GM12872 (cell line): ENCODE measurements at regions not wholly inside any gene's neighbourhood (a gene's known extent, or its start where the extent isn't known, plus 50 kb on each side); places are given as distances from the start of the nearest gene placed in this dataset.

Source experiments
- TF ChIP-seq, protein P1 (sequence below): IDR thresholded peaks from 3 replicates; pipeline ENCODE4 v1.5.1; 2011; ENCODE audit warnings: low read depth, mild to moderate bottlenecking, low read length, moderate library complexity; ENCODE audit not compliant: insufficient read depth

DNA sequence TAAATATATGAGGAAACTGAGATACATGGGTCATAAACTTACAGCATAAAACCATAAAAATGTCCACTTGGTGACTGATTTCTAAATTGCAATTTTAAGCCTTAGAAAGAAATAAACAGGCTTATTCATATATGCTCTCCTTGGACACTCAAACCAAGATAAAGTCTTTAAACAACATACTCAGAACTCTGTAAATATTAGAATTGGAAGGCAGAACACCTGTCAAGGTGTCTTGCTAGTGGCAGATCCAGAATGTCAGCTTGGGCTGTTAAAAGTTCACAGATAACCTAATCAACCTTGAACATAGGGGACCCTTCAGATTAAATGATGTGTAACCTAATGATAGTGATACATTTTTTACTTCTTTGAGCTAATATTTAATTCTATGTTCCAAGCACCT is 208.1 kb upstream of the ARSJ start:
- TF ChIP-seq, protein P1, sequence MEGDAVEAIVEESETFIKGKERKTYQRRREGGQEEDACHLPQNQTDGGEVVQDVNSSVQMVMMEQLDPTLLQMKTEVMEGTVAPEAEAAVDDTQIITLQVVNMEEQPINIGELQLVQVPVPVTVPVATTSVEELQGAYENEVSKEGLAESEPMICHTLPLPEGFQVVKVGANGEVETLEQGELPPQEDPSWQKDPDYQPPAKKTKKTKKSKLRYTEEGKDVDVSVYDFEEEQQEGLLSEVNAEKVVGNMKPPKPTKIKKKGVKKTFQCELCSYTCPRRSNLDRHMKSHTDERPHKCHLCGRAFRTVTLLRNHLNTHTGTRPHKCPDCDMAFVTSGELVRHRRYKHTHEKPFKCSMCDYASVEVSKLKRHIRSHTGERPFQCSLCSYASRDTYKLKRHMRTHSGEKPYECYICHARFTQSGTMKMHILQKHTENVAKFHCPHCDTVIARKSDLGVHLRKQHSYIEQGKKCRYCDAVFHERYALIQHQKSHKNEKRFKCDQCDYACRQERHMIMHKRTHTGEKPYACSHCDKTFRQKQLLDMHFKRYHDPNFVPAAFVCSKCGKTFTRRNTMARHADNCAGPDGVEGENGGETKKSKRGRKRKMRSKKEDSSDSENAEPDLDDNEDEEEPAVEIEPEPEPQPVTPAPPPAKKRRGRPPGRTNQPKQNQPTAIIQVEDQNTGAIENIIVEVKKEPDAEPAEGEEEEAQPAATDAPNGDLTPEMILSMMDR: no peak

- TF ChIP-seq, protein P1: no peak
Observed at GRCh38 chr4:114191496-114191895, 212.0 kb upstream of the ARSJ start.

- TF ChIP-seq, protein P1: no peak
Observed at GRCh38 chr4:114192854-114193253, 213.4 kb upstream of the ARSJ start.

DNA sequence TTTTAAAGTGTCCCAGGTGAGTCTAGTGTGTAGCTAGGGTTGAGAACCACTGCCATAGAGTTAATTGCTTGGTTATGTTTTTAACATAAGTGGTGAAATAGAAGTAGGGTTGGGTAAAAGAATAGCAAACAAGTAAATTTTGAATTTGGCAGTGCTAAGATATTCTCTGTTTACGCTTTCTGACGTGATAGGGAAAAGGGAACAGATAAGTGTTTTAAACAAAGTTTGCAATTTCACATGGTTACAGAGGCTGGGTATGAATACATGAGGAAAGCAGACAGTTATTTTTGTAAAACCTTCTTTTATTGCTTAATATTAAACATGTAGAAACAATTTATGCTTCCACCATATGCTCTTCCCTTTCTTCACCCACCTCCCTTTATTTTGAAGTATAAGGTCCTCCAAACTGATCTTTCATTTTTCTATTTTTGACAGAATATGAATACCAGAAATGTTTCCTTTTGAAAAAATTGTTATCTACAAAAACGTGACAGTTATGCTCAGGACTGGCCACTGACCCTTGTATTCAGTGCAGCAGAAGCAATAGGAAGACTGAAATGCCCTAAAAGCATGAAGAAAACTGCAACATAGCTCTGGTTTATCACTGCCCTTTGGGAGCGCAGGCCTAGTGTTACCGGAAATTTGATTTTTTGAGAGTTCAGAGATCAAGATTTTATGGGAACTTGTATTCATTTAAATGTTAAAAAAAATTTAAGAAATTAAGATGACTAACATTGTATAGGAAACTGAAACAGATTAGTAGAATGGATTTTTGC is 214.4 kb upstream of the ARSJ start:
- TF ChIP-seq, protein P1: no peak

- TF ChIP-seq, protein P1: no peak
Observed at GRCh38 chr4:114196606-114197005, 217.2 kb upstream of the ARSJ start.

- TF ChIP-seq, protein P1: no peak
Observed at GRCh38 chr4:114200026-114200425, 220.6 kb upstream of the ARSJ start.

DNA sequence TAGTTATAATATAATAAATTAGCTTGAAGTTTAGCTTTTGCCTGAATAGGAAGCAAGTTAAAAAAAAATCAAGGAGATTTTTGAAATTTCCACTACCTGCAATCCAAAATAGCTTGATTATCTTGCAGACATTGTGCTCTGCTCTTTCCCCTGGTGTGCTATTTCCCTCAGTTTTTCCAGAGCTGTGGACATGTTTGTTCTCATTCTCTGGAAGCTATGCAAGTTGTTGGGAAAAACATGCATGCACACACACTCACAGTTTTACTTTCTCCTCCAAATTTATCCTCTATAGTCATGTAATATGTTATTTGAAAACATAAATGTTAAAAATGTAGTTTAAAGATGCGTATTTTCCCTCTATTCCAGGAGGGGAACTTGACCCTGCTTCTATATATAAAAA is 225.8 kb upstream of the ARSJ start:
- TF ChIP-seq, protein P1: no peak
